ENCODE measurements at regions not wholly inside any gene's neighbourhood (a gene's known extent, or its start where the extent isn't known, plus 50 kb on each side); places are given as distances from the start of the nearest gene placed in this dataset.
"Not testable (repeated sequence)": the region's sequence is repeated elsewhere in the genome, so short reads cannot be mapped to it uniquely, and the experiment has no call there.

GRCh38 chr5:7157083-7157482, 238.9 kb upstream of the ADCY2 start:
- no peak overlapping the region for H3K27ac ChIP-seq
- H3K9ac ChIP-seq (ENCODE audit: low read depth in 2 of 2, low read length in 2 of 2), result no peak overlapping the region
- H3K9me3 ChIP-seq, result no peaks in the 10 kb centered on the region
- no peak overlapping the region for H3K4me3 ChIP-seq
- intact Hi-C loops (cut with DNase I), result no loop called here
- H3K4me1 ChIP-seq, result no peaks in the 10 kb centered on the region
- H3K27me3 ChIP-seq, result no peaks in the 10 kb centered on the region
- no peaks in the 10 kb centered on the region for H3K36me3 ChIP-seq
- DNase-seq, result no peak
- no peak for TF ChIP-seq CTCF (IDR thresholded peaks at IDR 0.05)

DNA sequence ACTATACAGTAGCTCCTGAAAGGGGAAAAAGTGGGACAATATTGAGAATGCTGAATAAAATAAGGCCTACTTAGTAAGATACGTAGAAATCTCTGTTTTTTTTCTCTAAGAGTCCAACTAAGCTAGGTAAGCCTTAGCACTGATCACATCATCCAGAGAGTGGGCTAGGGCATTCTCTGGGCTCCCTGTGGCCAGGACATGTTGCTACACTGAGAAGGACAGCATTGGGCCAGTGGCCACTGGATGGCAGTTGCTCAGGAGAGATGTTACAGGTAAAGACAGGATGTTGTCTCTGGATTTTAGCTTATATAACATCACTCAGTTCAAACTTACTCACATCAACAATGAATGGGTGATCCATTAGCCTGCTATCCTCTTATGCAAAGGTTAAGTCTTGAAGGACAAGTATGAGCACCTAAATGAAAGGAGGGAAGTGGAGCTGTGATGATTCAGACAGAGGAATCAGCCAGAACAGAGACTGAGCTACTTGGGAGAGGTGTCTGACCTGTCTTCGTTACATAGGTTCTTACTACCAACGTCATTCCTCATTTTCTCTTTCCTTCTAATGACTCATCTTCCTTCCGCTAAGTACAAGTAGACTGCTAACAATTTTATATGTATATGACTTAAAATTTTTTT, 226.6 kb upstream of the ADCY2 start:
- no peak for DNase-seq

GRCh38 chr5:7170785-7171184, 225.2 kb upstream of the ADCY2 start:
- H3K27me3 ChIP-seq; intact Hi-C loops (cut with DNase I); H3K9ac ChIP-seq (ENCODE audit: low read depth in 2 of 2, low read length in 2 of 2); H3K4me3 ChIP-seq; H3K9me3 ChIP-seq; H3K36me3 ChIP-seq; H3K27ac ChIP-seq; H3K4me1 ChIP-seq: not testable (repeated sequence)
- DNase-seq, result peak; percentile 41

More for the DNA sequence above, 226.6 kb upstream of the ADCY2 start:
- Histone ChIP-seq H3K9me3 (no peaks in the 10 kb centered on the region), H3K27ac (no peak overlapping the region), H3K36me3 (no peaks in the 10 kb centered on the region), H3K4me3 (no peak overlapping the region), H3K4me1 (no peaks in the 10 kb centered on the region), H3K27me3 (no peaks in the 10 kb centered on the region), H3K9ac (ENCODE audit: low read depth in 2 of 2, low read length in 2 of 2) (no peak overlapping the region)
- TF ChIP-seq CTCF (IDR thresholded peaks at IDR 0.05), result no peak
- intact Hi-C loops (cut with DNase I), result no loop called here

- no peak overlapping the region for H3K4me3 ChIP-seq
- no peaks in the 10 kb centered on the region for H3K27me3 ChIP-seq
- no peak overlapping the region for H3K9ac ChIP-seq (ENCODE audit: low read depth in 2 of 2, low read length in 2 of 2)
- H3K36me3 ChIP-seq, result no peaks in the 10 kb centered on the region
- no peaks in the 10 kb centered on the region for H3K9me3 ChIP-seq
- no peak for DNase-seq
- intact Hi-C loops (cut with DNase I), result no loop called here
- H3K4me1 ChIP-seq, result no peaks in the 10 kb centered on the region
- no peak for TF ChIP-seq CTCF (IDR thresholded peaks at IDR 0.05)
- H3K27ac ChIP-seq, result no peak overlapping the region
Observed at GRCh38 chr5:7179364-7179763, 216.6 kb upstream of the ADCY2 start.

GRCh38 chr5:7181841-7182240, 214.1 kb upstream of the ADCY2 start:
- Histone ChIP-seq H3K27me3 (no peaks in the 10 kb centered on the region), H3K4me1 (no peaks in the 10 kb centered on the region), H3K9me3 (no peaks in the 10 kb centered on the region), H3K27ac (no peak overlapping the region), H3K36me3 (no peaks in the 10 kb centered on the region), H3K9ac (ENCODE audit: low read depth in 2 of 2, low read length in 2 of 2) (no peak overlapping the region), H3K4me3 (no peak overlapping the region)
- peak; percentile 32 for DNase-seq
- intact Hi-C loops (cut with DNase I), result no loop called here
- TF ChIP-seq CTCF (IDR thresholded peaks at IDR 0.05), result no peak

DNA sequence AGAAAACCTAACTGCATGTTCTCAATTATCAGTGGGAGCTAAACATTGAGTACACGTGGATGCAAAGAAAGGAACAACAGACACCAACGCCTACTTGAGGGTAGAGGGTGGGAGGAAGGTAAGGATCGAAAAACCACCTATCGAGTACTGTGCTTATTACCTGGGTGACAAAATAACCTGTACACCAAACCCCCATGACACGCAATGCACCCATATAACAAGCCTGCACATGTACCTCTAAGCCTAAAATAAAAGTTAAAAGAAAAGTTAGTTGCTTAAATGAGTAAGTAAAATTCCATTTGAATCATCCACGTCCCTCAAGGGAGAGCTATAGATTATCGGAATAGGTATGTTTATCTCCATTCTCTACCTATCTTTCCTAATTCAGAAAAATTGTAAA, 210.2 kb upstream of the ADCY2 start:
- no peak for TF ChIP-seq CTCF (IDR thresholded peaks at IDR 0.05)
- intact Hi-C loops (cut with DNase I), result no loop called here
- H3K9me3 ChIP-seq, result no peaks in the 10 kb centered on the region

More for the DNA sequence above, 210.2 kb upstream of the ADCY2 start:
- no peaks in the 10 kb centered on the region for H3K4me1 ChIP-seq
- no peaks in the 10 kb centered on the region for H3K27me3 ChIP-seq
- no peak overlapping the region for H3K4me3 ChIP-seq
- no peak overlapping the region for H3K9ac ChIP-seq (ENCODE audit: low read depth in 2 of 2, low read length in 2 of 2)
- no peak overlapping the region for H3K27ac ChIP-seq
- no peaks in the 10 kb centered on the region for H3K36me3 ChIP-seq
- DNase-seq, result no peak
